GM12891 (cell line): ENCODE measurements at regions not wholly inside any gene's neighbourhood (a gene's known extent, or its start where the extent isn't known, plus 50 kb on each side); places are given as distances from the start of the nearest gene placed in this dataset.
"Not testable (repeated sequence)": the region's sequence is repeated elsewhere in the genome, so short reads cannot be mapped to it uniquely, and the experiment has no call there.

Experiments
- DNase-seq: peaks from one replicate; pipeline ENCODE4 v3.0.0; 2011; ENCODE audit warnings: low spot score; ENCODE audit not compliant: insufficient read length
- FAIRE-seq: peaks from 2 replicates; lab custom pipeline; 2011; peaks lifted over from hg19 to GRCh38; lab: Jason Lieb, UNC
- PAX5 ChIP-seq: IDR thresholded peaks from 2 replicates; pipeline ENCODE4 v1.6.1; 2011; ENCODE audit warnings: low read length, moderate library complexity, mild to moderate bottlenecking; ENCODE audit not compliant: insufficient read depth, severe bottlenecking
- POLR2A ChIP-seq: IDR thresholded peaks from 2 replicates; pipeline ENCODE4 v1.6.1; 2011; ENCODE audit warnings: low read depth, low read length, control low read depth
- POLR2AphosphoS5 ChIP-seq: IDR thresholded peaks from 2 replicates; pipeline ENCODE4 v1.6.1; 2011; ENCODE audit warnings: low read depth, low read length, control low read depth
- POU2F2 ChIP-seq: IDR thresholded peaks from 2 replicates; pipeline ENCODE4 v1.6.1; 2011; ENCODE audit warnings: low read depth, mild to moderate bottlenecking, control low read depth, low read length, moderate library complexity
- SPI1 ChIP-seq: IDR thresholded peaks from 2 replicates; pipeline ENCODE4 v1.6.1; 2011; ENCODE audit warnings: low read depth, low read length, control low read depth
- TAF1 ChIP-seq: IDR thresholded peaks from 2 replicates; pipeline ENCODE4 v1.6.1; 2011; ENCODE audit warnings: low read depth, low read length, control low read depth

GRCh38 chr7:115799430-115799829, 231.1 kb downstream of the TFEC start:
- TF ChIP-seq PAX5: no peak
- no peak for TF ChIP-seq SPI1
- TF ChIP-seq POU2F2: no peak
- no peak for TF ChIP-seq POLR2A
- no peak for TF ChIP-seq TAF1
- no peak for TF ChIP-seq POLR2AphosphoS5
- DNase-seq: no peak
- no peak for FAIRE-seq

GRCh38 chr7:115793958-115794702, 236.4 kb downstream of the TFEC start:
- FAIRE-seq (no peak), DNase-seq (no peak)
- no peak for TF ChIP-seq SPI1
- no peak for TF ChIP-seq PAX5
- no peak for TF ChIP-seq POLR2AphosphoS5
- no peak for TF ChIP-seq POU2F2
- no peak for TF ChIP-seq TAF1
- TF ChIP-seq POLR2A: no peak

GRCh38 chr7:115789901-115790300, 240.7 kb downstream of the TFEC start:
- TF ChIP-seq PAX5 (no peak), POU2F2 (no peak), POLR2AphosphoS5 (no peak), SPI1 (no peak), TAF1 (no peak), POLR2A (no peak)

GRCh38 chr7:115789473-115789872, 241.1 kb downstream of the TFEC start:
- DNase-seq, FAIRE-seq: not testable (repeated sequence)

More at GRCh38 chr7:115789901-115790300, 240.7 kb downstream of the TFEC start:
- no peak for FAIRE-seq
- no peak for DNase-seq

GRCh38 chr7:115782696-115783490, 247.7 kb downstream of the TFEC start:
- DNase-seq: no peak
- FAIRE-seq: no peak
- TF ChIP-seq TAF1 (no peak), POLR2AphosphoS5 (no peak)

GRCh38 chr7:115779561-115779960, 251.0 kb downstream of the TFEC start:
- DNase-seq: no peak
- no peak for FAIRE-seq
- TF ChIP-seq POLR2AphosphoS5 (no peak), SPI1 (no peak), PAX5 (no peak), TAF1 (no peak), POU2F2 (no peak), POLR2A (no peak)

- TF ChIP-seq SPI1 (no peak), POU2F2 (no peak), POLR2AphosphoS5 (no peak), TAF1 (no peak), POLR2A (no peak), PAX5 (no peak)
- DNase-seq: no peak
- no peak for FAIRE-seq
Observed at GRCh38 chr7:115775981-115776380, 254.6 kb downstream of the TFEC start.

- DNase-seq (no peak), FAIRE-seq (no peak)
- no peak for TF ChIP-seq PAX5
- TF ChIP-seq SPI1: no peak
Observed at GRCh38 chr7:115763347-115763746, 267.2 kb downstream of the TFEC start.

- TF ChIP-seq SPI1 (no peak), POU2F2 (no peak), POLR2A (no peak), TAF1 (no peak), POLR2AphosphoS5 (no peak), PAX5 (no peak)
- FAIRE-seq (no peak), DNase-seq (no peak)
Observed at GRCh38 chr7:115758025-115758424, 272.5 kb downstream of the TFEC start.

- FAIRE-seq: no peak
- TF ChIP-seq TAF1 (no peak), POLR2A (no peak), POLR2AphosphoS5 (no peak), PAX5 (no peak), POU2F2 (no peak), SPI1 (no peak)
- DNase-seq: no peak
Observed at GRCh38 chr7:115754226-115754625, 276.3 kb downstream of the TFEC start.
